Stimulated activated CD4-positive, alpha-beta T cell treated with anti-CD3 and anti-CD28 coated beads, TNF-alpha, amount 100 ng/mL, for 4 hours (primary cell): ENCODE measurements at regions not wholly inside any gene's neighbourhood (a gene's known extent, or its start where the extent isn't known, plus 50 kb on each side); places are given as distances from the start of the nearest gene placed in this dataset.

Experiments
- DNase-seq, 3 experiments: peaks; one replicate each; pipeline ENCODE4 v3.0.0-alpha.2; 2020; ENCODE audit warnings: low read depth in 3 of 3

- no peak for DNase-seq
These were observed 256.5 kb downstream of the SHQ1 start for GRCh38 chr3:72591522-72592421.

GRCh38 chr3:72590732-72591221 lies 257.5 kb downstream of the SHQ1 start:
- no peak for DNase-seq

GRCh38 chr3:72587282-72587681 lies 261.0 kb downstream of the SHQ1 start:
- no peak for DNase-seq

GRCh38 chr3:72586694-72587093 lies 261.6 kb downstream of the SHQ1 start:
- DNase-seq, result no peak

GRCh38 chr3:72585966-72586365 lies 262.3 kb downstream of the SHQ1 start:
- DNase-seq, result no peak

GRCh38 chr3:72584262-72584661 lies 264.0 kb downstream of the SHQ1 start:
- DNase-seq, result no peak

- no peak for DNase-seq
These were observed 265.3 kb downstream of the SHQ1 start for GRCh38 chr3:72582963-72583362.

GRCh38 chr3:72582211-72582878 lies 265.9 kb downstream of the SHQ1 start:
- no peak for DNase-seq

- DNase-seq, result no peak
These were observed 267.3 kb downstream of the SHQ1 start for GRCh38 chr3:72580900-72581299.

GRCh38 chr3:72580246-72580756 lies 267.9 kb downstream of the SHQ1 start:
- DNase-seq, result no peak

- DNase-seq, result no peak
These were observed 268.5 kb downstream of the SHQ1 start for GRCh38 chr3:72579581-72580245.

- no peak for DNase-seq
These were observed 269.1 kb downstream of the SHQ1 start for GRCh38 chr3:72579191-72579580.

- DNase-seq, result no peak
These were observed 271.1 kb downstream of the SHQ1 start for GRCh38 chr3:72577190-72577589.

- no peak for DNase-seq
These were observed 271.7 kb downstream of the SHQ1 start for GRCh38 chr3:72576563-72576962.

- no peak for DNase-seq
These were observed 274.1 kb downstream of the SHQ1 start for GRCh38 chr3:72574144-72574543.

GRCh38 chr3:72573051-72573450 lies 275.2 kb downstream of the SHQ1 start:
- DNase-seq, result no peak

GRCh38 chr3:72572489-72573007 lies 275.7 kb downstream of the SHQ1 start:
- no peak for DNase-seq

GRCh38 chr3:72571638-72572114 lies 276.6 kb downstream of the SHQ1 start:
- no peak for DNase-seq

- DNase-seq, result no peak
These were observed 277.2 kb downstream of the SHQ1 start for GRCh38 chr3:72571052-72571451.

- DNase-seq, result no peak
These were observed 278.3 kb downstream of the SHQ1 start for GRCh38 chr3:72569754-72570440.

GRCh38 chr3:72568083-72568482 lies 280.2 kb downstream of the SHQ1 start:
- DNase-seq, result no peak
